ENCODE measurements at regions not wholly inside any gene's neighbourhood (a gene's known extent, or its start where the extent isn't known, plus 50 kb on each side); places are given as distances from the start of the nearest gene placed in this dataset.

DNA sequence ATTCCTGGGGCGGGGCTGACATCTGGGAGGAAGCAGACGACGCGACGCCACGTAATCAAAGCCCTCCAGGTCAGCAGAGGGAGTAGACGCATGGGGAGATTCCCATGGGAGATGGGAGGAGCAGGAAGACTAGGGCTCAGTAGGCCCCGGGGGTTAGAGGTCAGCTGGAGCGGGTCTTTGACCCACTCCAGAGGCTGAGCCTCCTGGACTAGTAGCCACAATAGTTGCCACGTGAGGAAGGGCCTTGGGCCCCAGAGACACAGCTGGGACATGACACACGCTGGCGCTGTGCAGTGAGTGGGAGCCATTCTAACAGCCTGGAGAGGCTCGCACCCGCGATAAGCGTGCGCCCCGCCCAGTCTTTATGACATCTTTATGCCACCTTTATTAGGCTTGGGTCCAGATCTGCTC, 95.7 kb upstream of the AMZ2 start:
- no peaks in the 10 kb centered on the region for H3K79me1 ChIP-seq (ENCODE audit: insufficient read depth, low read depth, low read length, poor library complexity, severe bottlenecking)
- 0 out of 5 replicates have a peak, but pooled peaks cover 0 to 2% of the 10 kb centered on the region in 2 experiments for H3K9me3 Mint-ChIP-seq

More for the DNA sequence above, 95.7 kb upstream of the AMZ2 start:
- H3K4me1 ChIP-seq (ENCODE audit: insufficient read depth, low read length) = no peaks in the 10 kb centered on the region
- H3K9ac ChIP-seq (ENCODE audit: extremely low read depth, insufficient read length, low read length) = no peak overlapping the region
- H4K8ac ChIP-seq (replicated peaks; ENCODE audit: insufficient read length, low read depth, low read length) = no peak overlapping the region
- H3T11ph ChIP-seq (ENCODE audit: low read length) = no peak overlapping the region
- H4K20me1 ChIP-seq (ENCODE audit: control insufficient read depth, insufficient read depth, insufficient read length) = no peaks in the 10 kb centered on the region
- no peak for DNase-seq
- H3K36me3 Mint-ChIP-seq (ENCODE audit: insufficient read depth in 1 of 3, low read depth in 3 of 3) = no peaks in the 10 kb centered on the region; a peak in 2 of 7 replicates
- no peak overlapping the region for H2AFZ ChIP-seq (ENCODE audit: low read length)
- no peak overlapping the region for H3K27ac Mint-ChIP-seq
- no peaks in the 10 kb centered on the region for H3K4me1 Mint-ChIP-seq
- no peaks in the 10 kb centered on the region for H3K9me3 ChIP-seq (ENCODE audit: control insufficient read depth, low read depth, low read length)
- H2BK5ac ChIP-seq (ENCODE audit: insufficient read length, low read length) = no peak overlapping the region
- no peak overlapping the region for H2BK12ac ChIP-seq (ENCODE audit: insufficient read length, low read depth, low read length)
- no peak overlapping the region for H3K14ac ChIP-seq (ENCODE audit: insufficient read depth, low read length)
- WGBS (ENCODE audit: extremely low coverage, insufficient read length, low lambda C conversion rate) = no CpG with 5 or more reads among the region's 18 CpGs
- no peak for TF ChIP-seq CTCF (conservative IDR thresholded peaks at IDR 0.05)
- H4K91ac ChIP-seq (ENCODE audit: insufficient read length, low read depth, low read length) = no peak overlapping the region
- no peak overlapping the region for H3K4me2 ChIP-seq (ENCODE audit: insufficient read depth, insufficient read length, low read length)
- no peak overlapping the region for H3K4ac ChIP-seq (ENCODE audit: low read depth, low read length)
- no peaks in the 10 kb centered on the region for H3K27me3 Mint-ChIP-seq (ENCODE audit: low read depth)
- no peak overlapping the region for H3K4me3 Mint-ChIP-seq
- no peak overlapping the region for H3K23ac ChIP-seq (ENCODE audit: insufficient read length, low read depth, low read length)
- no peak overlapping the region for H2BK120ac ChIP-seq (ENCODE audit: low read depth, low read length, poor library complexity, severe bottlenecking)
- H2BK20ac ChIP-seq (ENCODE audit: low read depth, low read length, poor library complexity, severe bottlenecking) = no peak overlapping the region
- no peaks in the 10 kb centered on the region for H3K79me2 ChIP-seq (ENCODE audit: insufficient read depth, low read length)
- H3K27me3 ChIP-seq (ENCODE audit: insufficient read depth, low read length) = no peaks in the 10 kb centered on the region
- H2AK5ac ChIP-seq (ENCODE audit: insufficient read length, low read length) = no peak overlapping the region
- H3K18ac ChIP-seq (ENCODE audit: insufficient read length, low read depth, low read length) = no peak overlapping the region
- H4K5ac ChIP-seq (ENCODE audit: insufficient read length, low read depth, low read length) = no peak overlapping the region
- no peak overlapping the region for H2BK15ac ChIP-seq (ENCODE audit: low read depth, low read length)
- H3K23me2 ChIP-seq (ENCODE audit: insufficient read length, low read depth, low read length, poor library complexity, severe bottlenecking) = no peaks in the 10 kb centered on the region
- H3K56ac ChIP-seq (ENCODE audit: insufficient read length, low read depth, low read length) = no peak overlapping the region
- no peak overlapping the region for H3K27ac ChIP-seq (ENCODE audit: insufficient read length, low read depth, low read length)

All from H9 (cell line).